COLO668 (cell line): ENCODE measurements at regions not wholly inside any gene's neighbourhood (a gene's known extent, or its start where the extent isn't known, plus 50 kb on each side); places are given as distances from the start of the nearest gene placed in this dataset.
"Not testable (repeated sequence)": the region's sequence is repeated elsewhere in the genome, so short reads cannot be mapped to it uniquely, and the experiment has no call there.

ENCODE experiments used
- DNase-seq: peaks from one replicate; lab custom pipeline; 2025; ENCODE audit not compliant: unreplicated experiment; lab: John Stamatoyannopoulos, UW

DNA sequence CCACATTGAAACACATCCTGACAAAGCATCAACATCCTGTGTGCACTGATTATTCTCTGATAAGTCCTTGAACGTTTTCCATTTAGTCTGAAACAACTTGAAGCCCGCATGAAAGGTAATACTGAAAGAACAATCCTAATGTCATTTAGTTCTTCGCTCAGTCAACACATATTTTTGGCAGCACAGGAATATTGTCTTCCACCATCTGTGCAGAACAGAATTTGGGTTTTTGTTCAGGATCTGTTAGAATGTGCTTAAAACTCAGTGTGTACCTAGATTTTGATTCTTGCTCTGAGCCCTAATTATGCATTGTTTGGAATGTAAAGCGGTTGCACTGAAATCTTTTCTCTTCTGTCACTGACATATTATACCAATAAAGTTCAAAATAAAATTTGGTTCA lies 1036.6 kb downstream of the CDH11 start:
- no peak for DNase-seq

DNA sequence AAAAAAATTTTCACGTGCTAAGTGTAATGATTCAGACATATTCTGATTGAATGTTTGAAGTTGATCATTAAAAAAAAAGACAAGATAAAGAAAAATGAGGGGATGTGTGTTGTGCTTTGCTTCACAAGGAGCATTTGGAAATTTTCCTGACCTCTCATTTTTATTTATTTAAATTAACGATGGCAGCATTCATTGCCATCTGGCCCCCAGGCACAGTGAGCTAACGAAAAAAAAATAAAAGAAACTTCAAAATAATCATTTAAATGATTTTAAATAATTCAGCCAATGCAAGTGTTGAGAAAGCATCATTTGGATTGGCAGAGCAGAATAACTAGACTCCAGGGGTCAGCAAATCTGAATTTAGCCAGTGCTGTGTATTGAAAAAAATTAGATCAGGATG lies 1037.2 kb downstream of the CDH11 start:
- no peak for DNase-seq

GRCh38 chr16:64083428-64084129 lies 1038.3 kb downstream of the CDH11 start:
- DNase-seq = no peak

DNA sequence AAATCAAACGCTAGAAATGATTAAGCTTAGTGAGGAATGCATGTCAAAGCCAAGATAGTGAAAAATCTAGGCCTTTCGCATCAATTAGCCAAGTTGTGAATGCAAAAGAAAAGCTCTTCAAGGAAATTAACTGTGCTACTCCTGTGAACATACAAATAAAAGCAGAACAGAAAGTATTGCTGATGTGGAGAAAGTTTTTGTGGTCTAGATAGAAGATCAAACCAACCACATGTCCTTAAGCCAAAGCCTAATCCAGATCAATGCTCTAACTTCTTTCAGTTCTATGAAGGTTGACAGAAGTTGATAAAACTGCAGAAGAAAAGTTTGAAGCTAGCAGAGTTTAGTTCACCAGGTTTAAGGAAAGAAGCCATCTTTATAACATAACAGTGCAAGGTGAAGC lies 1044.6 kb downstream of the CDH11 start:
- DNase-seq = no peak

DNA sequence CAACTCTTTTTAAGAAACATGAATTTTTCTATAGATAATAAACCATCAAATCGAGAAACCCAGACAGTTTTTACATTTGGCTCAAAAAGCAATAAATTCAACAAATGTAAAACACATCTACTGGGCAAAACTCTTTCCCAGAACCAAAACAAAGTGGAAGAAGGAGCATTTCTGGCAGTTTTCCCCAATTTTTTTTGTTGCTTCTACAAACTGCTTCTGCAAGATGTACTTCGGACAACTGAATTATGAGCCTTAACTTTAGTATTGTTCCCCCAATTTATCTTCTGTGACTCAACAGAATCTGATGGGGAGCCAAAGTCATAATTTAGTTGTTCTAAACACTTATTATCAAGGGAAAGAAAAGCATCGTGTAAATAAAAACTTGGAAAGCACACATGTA lies 1047.2 kb downstream of the CDH11 start:
- no peak for DNase-seq

DNA sequence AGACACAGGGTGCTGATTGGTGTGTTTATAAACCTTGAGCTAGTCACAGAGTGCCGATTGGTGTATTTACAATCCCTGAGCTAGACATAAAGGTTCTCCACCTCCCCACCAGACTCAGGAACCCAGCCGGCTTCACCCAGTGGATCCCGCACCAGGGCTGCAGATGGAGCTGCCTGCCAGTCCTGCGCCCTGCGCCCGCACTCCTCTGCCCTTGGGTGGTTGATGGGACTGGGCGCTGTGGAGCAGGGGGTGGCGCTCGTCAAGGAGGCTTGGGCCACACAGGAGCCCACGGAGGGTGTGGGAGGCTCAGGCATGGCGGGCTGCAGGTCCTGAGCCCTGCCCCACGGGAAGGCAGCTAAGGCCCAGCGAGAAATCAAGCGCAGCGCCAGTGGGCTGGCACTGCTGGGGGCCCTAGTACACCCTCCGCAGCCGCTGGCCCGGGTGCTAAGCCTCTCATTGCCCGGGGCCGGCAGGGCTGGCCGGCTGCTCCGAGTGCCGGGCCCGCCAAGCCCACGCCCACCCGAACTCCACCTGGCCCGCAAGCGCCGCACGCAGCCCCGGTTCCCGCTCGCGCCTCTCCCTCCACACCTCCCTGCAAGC lies 1049.6 kb downstream of the CDH11 start:
- not testable (repeated sequence) for DNase-seq

- DNase-seq = no peak
These were observed 1056.3 kb downstream of the CDH11 start for GRCh38 chr16:64065523-64065922.

GRCh38 chr16:64061621-64062020 lies 1060.2 kb downstream of the CDH11 start:
- DNase-seq = no peak

DNA sequence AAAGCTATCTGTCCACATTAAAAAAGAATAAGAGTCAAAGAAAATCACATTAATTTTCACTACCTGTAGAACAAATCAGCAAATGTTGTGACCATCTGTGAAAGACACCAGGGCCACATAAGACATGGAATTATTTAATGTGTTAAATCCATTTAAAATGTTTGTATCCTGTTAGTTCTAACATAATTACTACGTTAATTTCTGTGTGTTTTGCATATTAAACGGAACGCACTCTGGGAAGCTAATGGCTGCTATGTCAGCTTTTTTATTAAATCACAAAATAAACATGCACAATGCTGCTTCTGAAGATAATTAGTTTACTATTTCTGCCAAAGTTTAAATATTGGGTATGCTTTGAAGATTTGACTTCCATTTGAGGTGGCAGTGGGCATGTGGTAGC lies 1061.2 kb downstream of the CDH11 start:
- no peak for DNase-seq

- DNase-seq = no peak
These were observed 1063.2 kb downstream of the CDH11 start for GRCh38 chr16:64058685-64059084.

GRCh38 chr16:64051824-64052223 lies 1070.0 kb downstream of the CDH11 start:
- DNase-seq = no peak

GRCh38 chr16:64047878-64048277 lies 1074.0 kb downstream of the CDH11 start:
- DNase-seq = no peak

GRCh38 chr16:64047207-64047606 lies 1074.7 kb downstream of the CDH11 start:
- no peak for DNase-seq

DNA sequence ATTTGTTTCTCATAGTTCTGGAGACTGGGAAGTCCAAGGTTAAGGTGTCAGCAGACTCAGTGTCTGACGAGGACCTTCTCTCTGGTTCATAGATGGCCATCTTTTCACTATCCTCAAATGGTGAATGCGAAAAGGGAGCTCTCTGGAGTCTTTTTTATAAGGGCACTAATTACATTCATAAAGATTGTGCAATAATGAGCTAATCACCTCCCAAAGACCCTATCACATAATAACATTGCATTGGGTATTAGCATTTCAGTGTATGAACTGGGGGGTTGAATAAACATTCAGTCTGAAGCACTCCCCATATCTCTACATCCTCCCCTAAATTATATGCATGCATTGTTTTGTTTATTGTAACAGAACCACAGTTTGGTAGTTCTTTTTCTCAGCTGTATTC lies 1086.5 kb downstream of the CDH11 start:
- no peak for DNase-seq

DNA sequence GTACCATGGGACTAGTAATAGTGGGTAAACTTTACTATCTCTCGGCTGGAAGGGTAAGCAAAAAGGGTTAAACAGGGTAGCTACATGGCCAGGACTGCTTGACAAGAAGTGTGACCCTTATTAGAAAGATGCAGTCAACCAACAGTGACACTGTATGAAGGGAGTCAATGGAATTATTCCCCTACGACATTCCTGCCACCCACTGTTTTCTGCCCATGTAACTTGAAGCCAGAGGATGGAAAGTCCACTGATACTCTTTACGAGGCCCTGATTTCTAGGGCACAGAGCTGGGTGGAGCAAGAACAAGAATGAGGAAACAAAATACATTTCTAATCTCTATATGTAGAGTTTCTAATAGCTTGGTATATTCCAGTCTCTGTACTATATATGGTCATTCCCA lies 1102.5 kb downstream of the CDH11 start:
- no peak for DNase-seq

- no peak for DNase-seq
These were observed 1104.1 kb downstream of the CDH11 start for GRCh38 chr16:64017796-64018195.

DNA sequence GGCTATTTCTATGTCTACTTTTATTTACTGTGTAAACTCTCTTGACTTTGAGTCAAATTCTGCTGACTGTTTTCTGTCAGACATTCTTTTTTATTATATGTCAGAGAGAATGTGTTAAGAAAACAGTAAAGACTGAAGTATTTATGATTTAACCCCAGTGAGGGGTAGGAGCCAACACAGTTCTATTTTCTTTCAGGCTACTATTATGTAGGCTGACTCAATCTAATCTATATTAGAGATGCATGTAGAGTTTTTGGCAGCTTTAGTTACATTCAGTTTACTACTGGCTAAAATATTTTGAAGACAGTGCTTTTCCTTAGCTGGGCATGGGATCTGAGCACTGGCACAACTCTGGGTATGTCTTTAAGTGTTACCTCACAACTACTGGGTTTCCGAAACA lies 1108.0 kb downstream of the CDH11 start:
- DNase-seq = no peak

DNA sequence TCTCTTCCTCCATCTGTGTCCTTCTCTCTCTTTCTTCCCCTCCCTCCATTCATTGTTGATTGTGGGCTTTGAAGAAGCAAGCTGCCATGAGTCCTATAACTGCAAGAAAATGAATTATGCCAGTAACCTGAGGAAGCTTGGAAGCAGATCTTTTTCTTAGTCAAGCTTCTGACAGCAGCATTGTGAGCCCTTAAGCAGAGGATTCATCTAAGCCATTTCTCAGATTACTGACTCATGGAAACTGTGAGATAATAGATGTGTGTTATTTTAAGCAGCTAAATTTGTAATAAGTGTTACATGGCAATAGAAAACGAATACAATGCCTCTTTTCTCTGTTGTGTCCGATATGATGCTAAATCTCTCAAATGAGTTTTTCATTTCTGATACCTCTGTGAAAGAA lies 1109.7 kb downstream of the CDH11 start:
- DNase-seq = no peak

GRCh38 chr16:64011650-64012049 lies 1110.2 kb downstream of the CDH11 start:
- DNase-seq = no peak

DNA sequence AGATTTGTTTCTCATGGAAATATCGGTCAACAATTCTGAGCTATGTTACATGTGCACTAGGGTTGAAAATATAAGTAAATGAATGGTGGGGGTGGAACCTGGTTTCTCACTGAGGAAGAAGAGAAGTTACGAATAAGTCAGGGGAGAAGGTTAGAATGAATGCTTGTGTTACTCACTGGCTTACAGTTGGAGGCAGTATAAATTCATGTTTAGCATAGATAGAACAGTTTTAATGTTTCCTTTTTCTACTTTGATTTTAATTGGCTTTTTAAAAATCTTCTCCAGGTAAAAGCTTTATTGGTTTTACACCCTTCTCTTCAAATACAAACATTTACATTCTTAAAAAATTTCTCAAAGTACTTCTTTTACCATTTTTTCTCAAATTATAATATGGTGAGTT lies 1113.7 kb downstream of the CDH11 start:
- no peak for DNase-seq

DNA sequence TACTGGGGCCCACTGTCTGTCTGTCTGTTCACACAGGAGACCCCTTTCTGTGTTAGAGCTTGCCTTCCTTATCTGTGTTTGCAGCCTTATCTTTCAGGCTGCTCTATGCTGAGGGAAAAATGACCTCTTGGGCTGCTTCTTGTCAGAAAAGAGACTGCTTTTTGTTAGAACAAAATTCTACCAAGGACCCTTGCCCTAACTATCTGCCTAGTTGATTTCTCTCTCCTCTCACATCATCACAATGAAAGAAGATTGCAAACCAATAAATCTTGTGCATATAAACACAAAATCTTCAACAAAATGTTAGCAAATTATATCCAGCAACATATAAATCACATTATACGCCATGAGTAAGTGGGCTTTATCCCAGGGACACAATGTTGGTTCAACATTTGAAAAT lies 1117.7 kb downstream of the CDH11 start:
- DNase-seq = no peak

DNA sequence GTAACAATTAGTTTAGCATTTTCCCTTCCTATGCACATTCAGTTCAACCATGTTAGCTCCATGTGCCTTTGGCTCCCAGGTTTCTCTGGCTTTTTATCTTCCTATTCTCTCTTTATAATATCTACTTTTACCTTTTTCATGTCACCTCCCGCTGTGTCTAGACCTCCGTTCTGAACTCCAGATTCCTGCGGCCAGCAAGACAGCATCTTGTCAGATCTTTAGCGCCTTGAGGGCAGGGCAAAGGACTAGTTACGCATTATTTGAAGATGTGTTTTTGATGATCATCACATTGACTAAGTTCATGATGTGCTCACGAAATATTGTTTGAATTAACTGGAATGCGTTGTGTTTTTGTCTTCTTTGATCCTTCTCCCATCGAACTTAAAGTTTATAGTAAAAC lies 1126.8 kb downstream of the CDH11 start:
- DNase-seq = no peak

DNA sequence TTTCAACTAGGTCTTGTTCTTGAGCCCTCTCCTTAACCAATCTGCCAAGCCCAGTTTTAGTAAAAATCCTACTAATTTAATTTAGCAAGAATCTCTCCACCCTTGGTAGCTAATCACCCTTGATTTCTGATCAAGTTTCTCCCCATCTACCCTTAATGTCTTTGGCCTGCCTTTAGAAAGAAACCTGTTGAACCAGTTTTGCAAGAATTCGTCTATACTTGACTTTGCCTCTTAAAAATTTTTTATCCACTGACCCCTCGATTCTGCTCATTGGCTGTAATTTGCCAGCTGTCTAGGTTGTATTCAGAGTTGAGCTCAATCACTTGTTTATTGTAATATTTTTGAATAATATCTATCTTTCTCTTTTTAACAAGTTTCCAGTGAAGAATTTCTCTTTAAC lies 1138.5 kb downstream of the CDH11 start:
- DNase-seq = no peak
